Vagina (tissue), 2 donors: ENCODE measurements at regions not wholly inside any gene's neighbourhood (a gene's known extent, or its start where the extent isn't known, plus 50 kb on each side); places are given as distances from the start of the nearest gene placed in this dataset.

Experiments used
- CTCF ChIP-seq, 3 experiments: fragments of 450-650 bp in 2 of 3; fragments of 200-600 bp in 1 of 3; sonication (generic) in 1 of 3; IDR thresholded peaks; one replicate each; pipeline ENCODE4 v1.5.1; 2017 to 2019; ENCODE audit warnings: antibody characterized with exemption in 3 of 3, mild to moderate bottlenecking in 2 of 3, moderate library complexity in 2 of 3
- POLR2A ChIP-seq, 2 donors: fragments of 450-650 bp; IDR thresholded peaks; one replicate each; pipeline ENCODE4 v1.6.1; 2017; ENCODE audit warnings: antibody characterized with exemption in 2 of 2, mild to moderate bottlenecking in 2 of 2, moderate library complexity in 2 of 2
- POLR2AphosphoS5 ChIP-seq, 2 donors: sonication (generic); formaldehyde crosslinking; IDR thresholded peaks; one replicate each; pipeline ENCODE4 v1.9.0; 2017; ENCODE audit warnings: antibody characterized with exemption in 2 of 2, mild to moderate bottlenecking in 2 of 2, low read depth in 1 of 2; ENCODE audit not compliant: insufficient read depth in 1 of 2

DNA sequence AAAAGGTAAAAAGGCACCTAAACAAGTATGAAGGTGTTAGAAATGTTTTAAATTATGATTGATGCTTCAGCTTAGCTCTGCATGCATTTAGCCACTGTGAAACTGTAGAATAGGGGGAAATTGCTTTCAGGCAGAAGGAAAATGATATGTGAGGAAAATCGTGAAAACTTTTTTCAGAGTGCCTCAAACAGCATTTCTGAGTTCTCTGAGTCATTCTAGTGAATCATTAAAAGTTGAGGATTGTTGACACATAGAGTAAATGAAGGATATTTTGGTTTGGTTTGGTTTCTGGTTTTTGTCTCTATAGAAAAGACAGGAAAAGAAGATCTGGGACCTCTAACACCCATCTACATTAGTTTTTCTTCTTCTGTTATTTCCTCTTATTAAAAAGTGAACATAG lies 332.5 kb upstream of the TRAM1L1 start:
- TF ChIP-seq POLR2A (IDR thresholded peaks at IDR 0.05) (no peak), CTCF (IDR thresholded peaks at IDR 0.05) (no peak), POLR2AphosphoS5 (IDR thresholded peaks at IDR 0.05; ENCODE audit: insufficient read depth in 1 of 2, low read depth in 1 of 2) (no peak)
